Transverse colon (tissue), 3 donors: ENCODE measurements at regions not wholly inside any gene's neighbourhood (a gene's known extent, or its start where the extent isn't known, plus 50 kb on each side); places are given as distances from the start of the nearest gene placed in this dataset.

ENCODE experiments used
- POLR2A ChIP-seq: fragments of 450-650 bp; IDR thresholded peaks from one replicate; pipeline ENCODE4 v1.6.1; 2016; ENCODE audit warnings: antibody characterized with exemption, mild to moderate bottlenecking, moderate library complexity
- TF ChIP-seq, protein P1 (sequence below), 5 experiments: fragments of 200-600 bp in 3 of 5; fragments of 450-650 bp in 2 of 5; sonication (generic) in 3 of 5; IDR thresholded peaks; 1 replicate in 2 of 5; 2 replicates in 3 of 5; pipeline ENCODE4 v1.5.1; 2016 to 2017; ENCODE audit warnings: antibody characterized with exemption in 5 of 5, inconsistent platforms in 3 of 5, mild to moderate bottlenecking in 2 of 5, moderate library complexity in 1 of 5

- TF ChIP-seq, protein P1, sequence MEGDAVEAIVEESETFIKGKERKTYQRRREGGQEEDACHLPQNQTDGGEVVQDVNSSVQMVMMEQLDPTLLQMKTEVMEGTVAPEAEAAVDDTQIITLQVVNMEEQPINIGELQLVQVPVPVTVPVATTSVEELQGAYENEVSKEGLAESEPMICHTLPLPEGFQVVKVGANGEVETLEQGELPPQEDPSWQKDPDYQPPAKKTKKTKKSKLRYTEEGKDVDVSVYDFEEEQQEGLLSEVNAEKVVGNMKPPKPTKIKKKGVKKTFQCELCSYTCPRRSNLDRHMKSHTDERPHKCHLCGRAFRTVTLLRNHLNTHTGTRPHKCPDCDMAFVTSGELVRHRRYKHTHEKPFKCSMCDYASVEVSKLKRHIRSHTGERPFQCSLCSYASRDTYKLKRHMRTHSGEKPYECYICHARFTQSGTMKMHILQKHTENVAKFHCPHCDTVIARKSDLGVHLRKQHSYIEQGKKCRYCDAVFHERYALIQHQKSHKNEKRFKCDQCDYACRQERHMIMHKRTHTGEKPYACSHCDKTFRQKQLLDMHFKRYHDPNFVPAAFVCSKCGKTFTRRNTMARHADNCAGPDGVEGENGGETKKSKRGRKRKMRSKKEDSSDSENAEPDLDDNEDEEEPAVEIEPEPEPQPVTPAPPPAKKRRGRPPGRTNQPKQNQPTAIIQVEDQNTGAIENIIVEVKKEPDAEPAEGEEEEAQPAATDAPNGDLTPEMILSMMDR (IDR thresholded peaks at IDR 0.05) = no peak
- no peak for TF ChIP-seq POLR2A
Observed at GRCh38 chr6:114428341-114428740, 85.5 kb upstream of the HS3ST5 start.
